ENCODE measurements at regions not wholly inside any gene's neighbourhood (a gene's known extent, or its start where the extent isn't known, plus 50 kb on each side); places are given as distances from the start of the nearest gene placed in this dataset.

- Histone ChIP-seq H4K20me1 (replicated peaks; ENCODE audit: insufficient read depth) (no peaks in the 10 kb centered on the region), H3F3A (replicated peaks; ENCODE audit: low read depth) (no peaks in the 10 kb centered on the region), H3K36me3 (ENCODE audit: insufficient read depth) (no peaks in the 10 kb centered on the region), H3K9me2 (ENCODE audit: insufficient read depth) (no peaks in the 10 kb centered on the region), H3K27ac (ENCODE audit: low read depth) (no peak overlapping the region), H3K4me2 (no peak overlapping the region), H3K79me2 (replicated peaks; ENCODE audit: insufficient read depth) (no peaks in the 10 kb centered on the region), H3K4me3 (no peak overlapping the region), H3K4me1 (ENCODE audit: insufficient read depth) (no peaks in the 10 kb centered on the region; the same call in 1 of the 2 replicates), H3K27me3 (ENCODE audit: insufficient read depth) (no peaks in the 10 kb centered on the region), H2AFZ (no peak overlapping the region)
- H3K36me3 Mint-ChIP-seq (ENCODE audit: low read depth): peaks cover 6% of the 10 kb centered on the region; the same call in 2 of the 3 replicates
- H3K27ac Mint-ChIP-seq: no peak overlapping the region
- DNase-seq (ENCODE audit: low spot score) (no peak), ATAC-seq (no peak)
- peaks cover 8% of the 10 kb centered on the region; the same call in 2 of the 3 replicates for H3K4me1 Mint-ChIP-seq
- H3K27me3 Mint-ChIP-seq (ENCODE audit: insufficient read depth, low read depth, poor library complexity): peaks cover 2% of the 10 kb centered on the region
- peaks cover 6% of the 10 kb centered on the region for H3K9me3 Mint-ChIP-seq
- TF ChIP-seq ZNF114 (CRISPR knock-in tag; IDR thresholded peaks at IDR 0.05) (no peak), REST (IDR thresholded peaks at IDR 0.05; ENCODE audit: unreplicated experiment) (no peak), CTCF (conservative IDR thresholded peaks at IDR 0.05; ENCODE audit: low read depth in 2 of 2) (no peak), EZH2phosphoT487 (IDR thresholded peaks at IDR 0.05; ENCODE audit: unreplicated experiment) (no peak), ZNF331 (CRISPR knock-in tag; IDR thresholded peaks at IDR 0.05; ENCODE audit: low read depth) (no peak), ZNF462 (CRISPR knock-in tag; IDR thresholded peaks at IDR 0.05) (no peak), CREB1 (CRISPR knock-in tag; IDR thresholded peaks at IDR 0.05; ENCODE audit: low read depth) (no peak), EZH2 (IDR thresholded peaks at IDR 0.05; ENCODE audit: low read depth, unreplicated experiment) (no peak), POLR2AphosphoS5 (IDR thresholded peaks at IDR 0.05; ENCODE audit: low read depth) (no peak), ETS1 (IDR thresholded peaks at IDR 0.05) (no peak), JUNB (IDR thresholded peaks at IDR 0.05; ENCODE audit: unreplicated experiment) (no peak), NANOG (IDR thresholded peaks at IDR 0.05; ENCODE audit: borderline replicate concordance) (no peak), STAT1 (IDR thresholded peaks at IDR 0.05; ENCODE audit: unreplicated experiment) (no peak)
- no peak overlapping the region for H3K4me3 Mint-ChIP-seq
Measured at GRCh38 chr3:147906285-147906684, 497.1 kb downstream of the ZIC1 start.

All from GM23338 (cell line).